IPS DF 4.7 (cell line): ENCODE measurements at regions not wholly inside any gene's neighbourhood (a gene's known extent, or its start where the extent isn't known, plus 50 kb on each side); places are given as distances from the start of the nearest gene placed in this dataset.

Experiments
- DNase-seq: peaks from one replicate; pipeline ENCODE4 v3.0.0-alpha.2; 2013; ENCODE audit warnings: low spot score; ENCODE audit errors: extremely low read depth

- peak; percentile 58 for DNase-seq
These were observed 52.2 kb upstream of the PAX6 start for GRCh38 chr11:31863170-31863832.

GRCh38 chr11:31861011-31861410 lies 49.9 kb upstream of the PAX6 start:
- no peak for DNase-seq
